ENCODE measurements at regions not wholly inside any gene's neighbourhood (a gene's known extent, or its start where the extent isn't known, plus 50 kb on each side); places are given as distances from the start of the nearest gene placed in this dataset.
"Not testable (repeated sequence)": the region's sequence is repeated elsewhere in the genome, so short reads cannot be mapped to it uniquely, and the experiment has no call there.

DNA sequence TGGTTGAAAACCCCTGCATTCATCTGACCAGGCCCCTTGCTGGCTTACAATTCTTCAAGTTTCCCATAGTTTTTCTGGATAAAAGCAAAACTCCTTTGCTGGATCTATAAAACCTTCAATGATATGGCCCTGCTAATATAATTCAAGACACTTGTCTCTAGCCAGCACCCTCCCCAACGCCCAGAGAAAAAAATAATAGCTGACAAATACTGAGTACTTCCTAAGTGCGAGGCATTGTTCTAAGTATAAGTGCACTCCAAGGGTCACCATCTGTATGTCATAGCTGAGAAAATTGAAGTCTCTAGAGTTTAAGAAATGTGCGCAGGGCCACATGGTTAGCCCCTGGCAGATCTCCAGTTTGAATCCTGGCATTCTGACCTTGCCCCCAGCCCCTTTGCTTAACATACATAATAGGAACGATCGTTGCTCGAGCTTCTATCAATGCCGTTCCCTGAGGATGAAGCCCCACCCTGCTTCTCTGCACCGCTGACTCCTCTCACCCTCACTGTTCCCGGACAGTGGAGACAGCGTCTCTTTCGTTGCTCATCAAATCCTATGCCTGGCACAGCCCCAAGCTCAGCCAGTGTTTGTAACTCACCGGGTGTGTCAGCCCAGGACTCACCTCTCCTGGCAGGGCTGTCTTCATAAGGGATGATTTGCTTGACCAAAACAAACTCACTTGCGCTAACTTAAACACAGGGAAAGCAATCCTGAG lies 377.1 kb upstream of the PROK2 start:
- no peak for DNase-seq

DNA sequence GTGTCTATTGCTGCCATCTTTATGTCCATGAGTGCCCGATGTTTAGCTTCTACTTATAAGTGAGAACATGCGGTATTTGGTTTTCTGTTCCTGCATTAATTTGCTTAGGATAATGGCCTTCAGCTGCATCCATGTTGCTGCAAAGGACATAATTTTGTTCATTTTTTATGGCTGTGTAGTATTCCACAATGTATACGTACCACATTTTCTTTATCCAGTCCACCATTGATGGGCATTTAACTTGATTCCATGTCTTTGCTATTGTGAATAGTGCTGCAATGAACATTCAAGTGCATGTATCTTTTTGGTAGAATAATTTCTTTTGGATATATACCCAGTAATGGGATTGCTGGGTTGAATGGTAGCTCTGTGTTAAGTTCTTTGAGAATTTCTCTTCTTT lies 376.3 kb upstream of the PROK2 start:
- DNase-seq: not testable (repeated sequence)

DNA sequence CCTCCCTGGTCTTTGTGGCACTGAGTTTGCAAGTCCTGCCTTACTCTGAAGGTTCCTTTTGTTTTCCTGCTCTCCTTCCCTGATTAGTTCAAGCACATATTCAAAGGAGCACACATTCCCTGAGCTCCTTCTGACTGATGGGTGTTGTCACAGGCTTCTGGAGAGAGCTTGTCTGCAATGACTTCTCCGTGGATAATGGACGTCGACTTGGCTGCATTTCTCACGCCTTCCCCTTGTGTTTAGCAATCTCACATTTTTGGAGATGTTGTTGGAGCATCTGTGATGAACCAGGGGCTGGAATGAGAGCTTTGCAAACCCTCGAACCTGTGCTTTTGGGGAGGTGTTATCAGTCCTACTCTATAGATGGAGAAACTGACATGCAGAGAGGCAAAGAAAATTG lies 375.4 kb upstream of the PROK2 start:
- DNase-seq: no peak

DNA sequence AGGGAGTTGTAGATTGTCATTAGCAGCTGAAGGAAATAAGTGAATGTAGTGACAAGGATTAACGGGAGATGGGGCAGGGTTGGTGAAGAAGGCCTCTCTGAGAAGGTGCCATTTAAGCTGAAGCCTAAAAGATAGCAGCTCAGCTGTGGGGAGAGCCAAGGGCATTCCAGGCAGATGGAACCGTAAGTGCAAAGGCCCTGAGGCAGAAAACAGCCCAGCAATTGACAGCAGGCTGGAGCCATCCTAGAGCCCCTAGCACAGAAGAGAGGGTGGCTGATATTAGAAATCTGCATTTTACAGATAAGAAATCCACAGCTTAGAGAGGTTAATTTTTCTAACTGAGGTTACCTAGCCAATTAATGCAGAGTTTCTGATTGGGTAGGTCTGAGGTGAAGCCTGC lies 374.5 kb upstream of the PROK2 start:
- DNase-seq: no peak

DNA sequence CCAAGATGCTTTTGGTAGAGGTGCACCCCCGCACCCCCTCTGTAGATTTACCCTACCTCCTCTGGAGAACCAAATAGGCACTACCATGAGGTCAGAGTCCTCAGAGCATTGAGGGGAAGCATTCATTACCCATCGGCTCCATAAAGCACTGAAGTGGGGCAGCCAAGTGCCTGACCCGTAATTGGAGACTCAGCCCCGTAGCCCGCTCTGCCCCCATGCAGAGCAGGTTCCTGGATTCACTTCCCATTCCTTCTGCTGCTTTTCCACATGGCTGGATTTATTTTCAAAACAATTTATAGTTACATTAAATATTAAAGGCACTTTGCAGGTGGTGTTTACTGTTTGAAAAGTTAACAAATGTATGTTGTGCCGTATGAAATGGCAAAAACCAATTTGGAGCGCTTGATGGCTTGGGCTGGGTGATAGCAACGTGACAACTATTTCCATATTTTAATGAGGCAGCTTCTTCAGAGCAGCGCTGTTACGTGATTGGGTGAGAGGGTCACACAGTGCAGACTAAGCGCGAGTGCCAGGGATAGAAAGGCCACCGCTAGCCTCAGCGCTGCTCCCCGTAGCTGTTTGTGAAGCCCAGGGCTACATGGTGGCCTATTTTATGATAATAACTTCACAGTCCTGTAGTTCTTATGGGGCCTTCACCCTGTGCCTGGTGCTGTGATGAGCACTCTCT lies 373.8 kb upstream of the PROK2 start:
- DNase-seq: peak; percentile 52

DNA sequence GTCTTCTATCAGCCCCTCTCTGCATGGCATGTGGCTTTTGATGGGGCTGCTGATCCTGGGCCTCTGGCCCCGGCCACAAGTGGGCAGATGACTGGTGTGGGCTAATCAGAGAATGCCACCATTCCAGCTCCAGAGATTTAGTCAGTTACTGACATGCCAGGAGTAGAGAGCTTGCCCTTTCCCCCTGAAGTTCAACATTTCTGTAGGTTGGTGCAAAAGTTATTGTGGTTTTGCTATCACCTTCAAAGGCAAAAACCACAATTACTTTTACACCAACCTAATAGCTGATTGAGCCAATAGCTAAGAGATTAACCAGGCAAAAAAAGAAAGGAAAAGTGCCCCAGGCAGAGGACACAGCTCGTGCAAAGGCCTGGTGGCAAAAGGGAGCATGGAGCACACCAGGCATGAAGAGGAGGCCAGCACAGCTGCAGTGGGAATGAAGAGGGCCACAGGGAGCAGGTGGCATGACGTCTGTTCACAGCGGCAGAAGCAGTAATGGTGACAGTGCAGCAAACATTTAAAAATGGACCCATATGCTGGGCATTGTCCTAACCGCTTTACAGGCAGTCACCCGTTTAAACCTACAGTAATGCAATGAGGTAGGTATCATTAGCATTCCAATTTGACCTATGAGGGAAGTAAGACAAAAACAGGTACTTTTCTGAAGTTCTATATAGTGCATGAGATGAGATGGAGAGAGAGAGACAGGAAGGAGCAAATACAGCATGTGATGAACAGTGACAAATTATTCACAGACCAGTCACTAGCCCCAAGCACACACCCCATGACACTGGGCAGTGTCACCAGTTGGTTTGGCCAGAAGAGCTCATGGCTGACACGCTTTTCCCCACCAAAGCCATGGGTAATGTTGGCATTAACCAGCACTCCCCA lies 373.0 kb upstream of the PROK2 start:
- DNase-seq: peak; percentile 88

DNA sequence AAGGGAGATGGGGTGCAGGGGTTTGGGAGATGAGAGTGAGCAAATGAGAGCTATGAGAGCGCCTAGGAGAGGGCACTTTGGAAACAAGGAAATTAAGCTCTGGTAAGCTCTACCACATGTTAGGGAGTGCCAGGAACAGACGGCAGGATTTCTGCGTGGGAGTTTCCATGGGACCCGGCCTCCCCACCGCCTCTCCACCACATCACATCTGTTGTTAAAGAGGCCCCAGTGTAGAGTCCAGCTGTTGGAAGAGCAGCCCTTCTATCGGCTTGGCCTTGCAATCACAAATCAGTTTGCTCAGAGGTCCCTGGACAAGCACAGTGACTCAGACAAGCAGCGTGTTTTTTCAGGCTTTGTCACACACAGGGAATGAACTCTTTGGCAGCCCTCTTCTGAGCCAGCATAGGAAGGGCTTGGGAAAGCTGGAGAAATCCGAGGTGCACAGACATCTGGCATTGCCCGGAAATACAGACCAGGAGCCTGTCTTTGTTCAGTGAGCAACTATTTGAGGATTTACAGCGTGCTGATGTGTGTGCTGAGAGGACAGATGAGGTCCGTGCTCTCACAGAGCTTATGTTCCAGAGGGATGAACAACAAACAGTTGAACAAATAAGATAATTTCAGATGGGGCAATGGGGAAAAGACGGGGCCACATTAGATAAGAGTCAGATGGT lies 370.6 kb upstream of the PROK2 start:
- DNase-seq: peak; percentile 71

DNA sequence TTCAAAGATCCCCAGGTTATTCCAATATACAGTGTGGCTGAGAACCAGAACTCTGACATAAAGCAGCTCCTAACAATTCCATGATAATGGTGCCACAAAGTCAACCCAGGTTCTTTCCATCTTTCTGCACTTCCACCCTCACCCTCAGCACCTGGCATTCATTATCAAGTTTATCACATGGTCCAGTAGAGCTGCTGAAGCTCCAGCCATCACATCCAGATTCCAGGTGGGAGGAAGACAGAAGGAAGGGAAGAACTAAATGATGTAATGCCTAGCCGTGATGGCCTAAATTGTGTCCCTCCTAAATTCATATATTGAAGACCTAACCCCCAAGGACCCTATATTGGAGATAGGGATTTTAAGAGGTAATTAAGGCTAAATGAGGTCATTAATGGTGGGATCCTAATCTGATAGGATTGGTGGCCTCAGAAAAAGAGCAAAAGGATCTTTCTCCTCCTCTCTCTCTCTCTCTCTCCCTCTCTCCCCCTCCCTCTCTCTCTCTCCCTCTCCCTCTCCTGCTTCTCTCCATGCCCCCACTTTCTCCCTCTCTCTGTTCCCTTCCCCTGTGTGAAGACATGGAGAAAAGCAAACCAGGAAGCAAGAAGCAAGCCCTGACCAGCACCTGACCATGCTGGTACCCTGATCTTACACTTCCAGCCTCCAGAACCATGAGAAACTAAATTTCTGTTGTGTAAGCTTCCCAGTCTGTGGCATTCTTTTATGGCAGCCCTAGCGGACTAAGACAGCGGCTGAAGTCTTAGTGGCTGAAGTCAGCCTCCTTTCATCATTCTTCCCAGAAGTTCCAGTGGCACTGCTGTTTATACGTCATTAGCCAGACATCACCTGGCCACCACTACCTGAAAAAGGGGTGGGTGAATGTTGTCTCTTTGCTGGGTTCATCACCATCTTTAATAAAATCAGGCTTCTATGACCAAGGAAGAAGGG lies 369.7 kb upstream of the PROK2 start:
- no peak for DNase-seq

DNA sequence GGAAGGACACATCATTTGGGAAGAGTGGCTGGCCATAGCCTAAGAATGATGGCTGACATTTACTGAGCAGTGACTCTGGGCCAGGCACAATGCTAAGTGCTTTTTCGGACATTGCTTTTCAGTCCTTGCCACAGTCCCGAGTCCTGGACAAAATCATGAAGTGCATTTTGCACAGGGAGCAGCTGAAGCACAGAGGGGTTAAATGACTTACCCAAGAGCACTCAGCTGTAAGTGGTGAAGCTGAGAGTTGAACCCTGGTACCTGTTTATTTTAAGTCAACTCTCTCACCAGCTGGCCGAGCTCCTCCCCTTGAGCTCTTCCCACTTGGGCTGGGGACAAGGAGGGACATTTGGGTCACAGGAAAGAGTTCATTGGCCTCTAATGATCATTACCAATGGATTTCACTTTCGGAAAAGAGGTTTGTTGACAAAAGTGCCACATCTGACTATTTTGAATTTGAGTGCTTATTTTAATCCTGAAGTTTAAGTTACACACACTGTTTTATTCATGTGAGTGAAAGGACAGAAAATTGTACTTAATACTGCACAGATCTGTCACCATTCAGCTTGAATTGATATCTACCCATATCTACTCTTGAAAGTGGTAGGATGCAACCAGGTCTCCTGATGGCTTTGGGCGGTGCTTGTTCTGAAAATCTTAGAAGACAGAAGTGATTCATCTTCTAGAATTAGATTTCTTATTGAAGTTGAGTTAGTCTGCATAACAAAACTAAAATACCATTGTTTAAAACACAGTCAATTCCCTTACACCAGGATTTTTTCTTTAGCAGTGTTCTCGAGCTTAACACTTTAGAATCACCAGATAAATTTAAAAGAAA lies 368.7 kb upstream of the PROK2 start:
- no peak for DNase-seq

DNA sequence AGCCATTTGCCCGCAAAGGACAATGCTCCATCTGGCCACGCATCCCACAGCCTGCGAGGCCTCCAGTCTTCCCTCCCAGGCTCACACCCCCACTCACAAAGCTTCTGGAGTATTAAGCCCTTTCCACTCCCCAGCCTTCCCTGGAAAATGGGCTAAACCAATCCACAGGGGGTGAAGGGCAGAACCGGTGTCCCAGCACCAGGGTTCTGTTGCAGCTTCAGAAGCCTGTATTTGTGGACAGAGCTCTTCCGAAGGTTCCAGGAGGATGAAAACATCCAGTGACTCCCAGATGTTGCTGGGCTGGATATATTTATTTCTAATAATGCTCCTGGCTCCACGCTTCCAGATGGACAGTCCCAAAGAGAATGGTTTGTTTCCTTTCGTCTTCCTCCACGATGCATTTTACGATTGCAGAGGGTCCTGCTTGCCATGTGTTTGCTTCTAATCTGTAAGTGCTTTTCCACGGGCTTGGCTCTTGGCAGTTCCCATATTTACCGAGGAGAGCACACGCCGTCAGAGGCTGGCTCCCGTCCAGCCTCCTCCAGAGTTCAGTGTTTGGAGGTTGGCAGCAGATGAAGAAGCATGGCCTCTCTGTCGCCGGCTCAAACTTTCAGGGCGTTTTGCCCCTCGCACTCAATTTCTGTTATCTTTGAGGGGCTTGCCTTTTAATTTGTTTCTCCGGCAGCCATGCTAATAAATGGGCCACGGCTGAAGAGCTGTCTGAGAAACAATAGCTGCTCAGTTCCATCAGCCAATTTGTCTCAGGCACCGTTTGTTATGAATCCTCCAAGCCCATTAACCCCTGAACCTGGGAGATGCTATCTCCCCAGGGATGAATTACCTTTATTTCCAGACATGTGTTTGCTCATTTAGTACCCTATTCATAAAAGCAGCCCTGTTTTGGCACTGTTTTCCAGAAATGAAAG lies 367.9 kb upstream of the PROK2 start:
- peak; percentile 53 for DNase-seq

DNA sequence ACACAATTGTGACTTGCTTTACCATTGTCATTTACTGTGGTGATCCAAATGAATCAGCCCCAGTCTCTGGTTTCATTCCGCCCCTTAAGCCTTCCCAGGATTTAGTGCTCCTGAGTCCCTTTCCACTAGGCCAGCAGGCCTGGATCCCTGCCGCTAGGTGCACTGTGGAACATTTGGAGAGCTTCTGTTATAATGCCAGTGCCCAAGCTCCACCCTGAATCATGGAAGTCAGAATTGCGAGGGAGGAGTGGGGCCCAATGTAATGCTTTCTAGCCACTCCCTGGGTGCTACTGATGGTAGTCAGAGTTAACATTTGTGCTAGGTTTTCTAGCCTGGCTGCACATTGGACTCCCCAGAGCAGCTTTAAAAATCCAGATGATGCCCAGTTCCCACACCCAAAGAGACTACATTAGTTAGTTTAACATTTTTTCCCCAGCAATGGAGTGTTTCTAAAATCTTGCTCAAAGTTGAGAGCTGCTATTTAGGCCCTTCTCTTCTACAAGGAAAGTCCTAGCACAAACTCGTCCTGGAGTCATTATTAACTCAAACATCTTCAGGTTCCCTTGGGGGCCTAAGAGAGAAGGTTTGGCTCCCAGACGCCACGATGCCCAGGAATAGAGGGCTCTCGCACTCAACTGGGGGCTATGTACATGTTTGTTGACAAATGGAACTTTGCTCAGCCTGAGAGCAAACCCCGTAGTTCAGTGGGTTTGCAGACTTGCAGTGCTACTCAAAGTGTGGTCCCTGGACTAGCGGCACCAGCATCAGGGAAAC lies 366.7 kb upstream of the PROK2 start:
- DNase-seq: no peak

DNA sequence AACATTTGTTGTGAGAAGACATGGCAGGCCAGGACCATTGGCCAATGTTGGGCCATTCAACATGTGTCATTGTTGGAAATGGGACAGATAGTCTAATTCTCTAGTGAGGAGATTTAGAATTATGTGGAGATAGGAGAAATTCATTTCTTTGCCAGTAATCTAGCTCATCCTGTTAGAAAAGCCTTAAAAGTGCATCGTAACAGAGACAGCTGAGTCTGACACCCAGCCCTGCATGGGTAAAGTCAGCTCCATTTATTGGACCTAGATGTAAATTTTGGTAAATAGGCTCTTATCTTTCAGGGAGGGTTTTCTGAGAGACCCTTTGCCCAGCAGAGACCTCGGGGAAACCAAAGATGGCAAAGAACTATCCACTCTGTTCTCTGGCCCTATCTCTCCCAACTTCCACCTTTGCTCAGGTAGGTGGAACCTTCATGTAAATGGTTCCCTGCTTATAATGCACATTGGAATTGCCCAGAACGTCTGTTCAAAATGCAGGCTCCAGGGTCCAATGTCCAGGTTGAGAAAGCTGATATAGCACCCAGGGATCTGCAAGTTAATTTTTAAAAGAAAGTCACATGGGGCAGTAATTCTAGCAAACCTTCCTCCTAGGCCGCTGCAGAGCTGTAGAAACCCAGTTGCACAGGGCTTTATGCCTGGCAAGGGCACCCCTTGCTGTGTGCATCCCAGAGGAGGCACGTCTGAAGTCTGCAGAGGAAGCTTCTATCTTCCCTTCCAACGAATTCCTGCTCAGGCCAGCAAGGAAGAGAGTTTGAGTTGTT lies 365.9 kb upstream of the PROK2 start:
- DNase-seq: no peak

DNA sequence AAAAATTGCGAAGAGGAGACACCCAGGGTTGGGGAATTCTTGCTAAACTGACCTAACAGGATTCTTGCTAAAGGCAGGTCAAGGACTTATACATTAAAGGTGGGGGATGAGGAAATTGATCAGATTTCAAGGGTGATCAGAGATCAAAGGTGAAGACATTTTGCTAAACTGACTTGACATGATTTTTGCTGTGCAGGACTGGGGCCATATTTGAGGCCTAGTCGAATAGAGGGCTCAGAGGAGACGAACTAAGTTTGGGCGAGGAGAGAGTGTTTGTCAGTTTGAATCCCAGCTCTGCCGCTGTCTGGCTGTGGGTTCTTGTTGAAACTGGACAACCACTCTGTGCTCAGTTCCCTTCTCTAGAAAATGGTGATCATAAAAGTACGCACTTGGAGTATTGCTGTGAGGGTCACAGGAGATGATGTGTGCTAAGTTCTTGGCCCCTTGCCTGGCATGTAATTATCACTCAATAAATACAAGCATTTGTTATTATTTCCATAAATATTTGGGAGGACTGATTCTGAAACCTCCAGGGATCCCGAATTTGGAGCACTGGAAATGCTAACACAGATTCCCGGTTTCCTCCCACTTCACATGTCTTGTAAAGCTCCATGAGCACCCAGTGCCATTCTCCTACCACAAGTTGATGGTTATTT lies 364.8 kb upstream of the PROK2 start:
- no peak for DNase-seq

DNA sequence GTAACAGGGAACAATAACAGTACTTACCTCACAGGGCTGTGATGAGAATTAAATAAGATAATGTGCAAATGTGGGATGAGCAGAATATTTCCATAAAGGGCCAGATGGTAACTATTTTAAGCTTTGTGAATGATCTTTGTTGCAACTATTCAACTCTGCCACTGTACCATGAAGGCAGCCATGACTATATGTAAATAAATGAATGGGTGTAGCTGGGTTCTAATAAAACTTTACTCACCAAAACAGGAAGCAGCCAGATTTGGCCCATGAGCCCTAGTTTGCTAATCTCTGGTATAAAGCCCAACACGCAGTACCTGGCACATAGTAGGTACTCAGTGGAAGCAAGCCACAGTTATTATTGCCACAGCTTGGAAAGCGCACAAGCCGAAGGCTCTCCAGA lies 362.7 kb upstream of the PROK2 start:
- DNase-seq: no peak

DNA sequence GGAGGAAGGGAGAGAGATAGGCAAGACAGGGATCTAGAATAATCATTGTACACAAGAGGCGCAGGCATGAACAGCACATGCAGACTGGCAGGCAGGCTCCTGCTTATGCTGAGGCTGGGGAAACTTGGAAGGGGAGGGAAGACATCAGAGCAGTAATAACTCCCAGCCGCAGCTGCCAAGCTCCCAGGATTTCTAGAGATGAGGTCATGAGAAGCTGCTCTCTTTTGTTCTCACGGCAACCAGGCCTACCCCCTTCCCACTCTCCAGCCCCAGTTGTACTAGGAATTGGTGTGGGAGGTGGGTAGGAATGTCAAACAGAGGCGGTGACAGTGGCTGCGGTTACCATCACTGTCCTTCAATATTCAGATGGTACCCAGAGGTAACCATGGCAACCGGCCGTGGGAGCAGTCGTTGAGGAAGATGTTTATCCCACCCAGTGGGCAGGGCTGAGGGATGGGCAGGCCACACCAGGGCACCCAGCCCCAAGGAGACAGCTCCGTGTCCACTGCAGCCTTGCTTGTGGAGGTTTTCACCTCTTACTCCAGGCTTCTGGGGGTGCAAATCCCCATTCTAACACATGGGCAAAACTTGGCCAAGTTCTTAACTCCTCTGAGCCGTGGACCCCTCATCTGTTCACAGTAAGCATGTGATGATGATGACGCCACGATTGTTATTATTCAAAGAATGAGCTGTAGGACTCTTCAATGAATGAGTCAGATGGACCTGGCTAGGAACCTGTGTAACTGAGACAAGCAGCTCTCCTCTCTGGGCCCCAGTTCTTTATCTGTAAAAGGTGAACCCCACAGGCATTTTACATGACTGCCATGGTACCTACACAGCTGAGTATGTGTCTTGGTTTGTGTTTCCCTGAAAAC lies 360.8 kb upstream of the PROK2 start:
- no peak for DNase-seq

DNA sequence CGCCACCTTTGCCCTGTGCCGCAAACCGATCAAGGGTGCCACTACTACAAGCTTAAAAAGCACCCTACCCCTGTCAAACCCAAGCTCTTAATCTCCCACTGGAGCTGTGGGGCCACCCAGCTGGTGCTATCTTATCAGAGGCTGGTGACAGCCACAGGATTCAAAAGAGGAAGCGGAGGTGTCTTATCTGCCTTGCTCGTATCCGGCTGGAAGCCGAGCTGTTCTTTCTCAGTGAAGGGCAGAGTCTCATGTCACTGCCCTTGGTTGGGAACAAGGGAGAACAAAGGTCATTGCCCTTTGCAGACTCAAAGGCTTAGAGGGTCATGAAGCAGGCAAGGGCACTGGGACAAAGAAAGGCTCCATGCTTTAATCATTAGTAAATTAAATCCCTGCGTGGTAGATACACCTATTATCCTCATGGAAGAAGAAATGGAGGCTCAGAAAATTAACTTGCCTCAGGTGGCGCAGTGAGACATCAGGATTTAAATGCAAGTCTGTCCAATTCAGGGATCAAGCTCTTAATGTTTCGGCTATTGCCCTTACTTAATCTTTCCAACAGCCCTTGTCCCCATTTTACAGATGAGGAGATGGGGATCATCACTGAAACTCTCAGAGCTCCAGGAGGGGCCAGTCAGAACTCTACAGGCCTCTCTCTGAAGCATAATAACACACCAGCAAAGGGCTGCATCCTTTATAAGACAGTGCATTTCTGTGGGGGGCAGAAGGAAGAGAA lies 360.0 kb upstream of the PROK2 start:
- DNase-seq: no peak

All from SHP77 treated with DMSO at 0.1 percent for 48 hours (cell line).